ENCODE measurements at regions not wholly inside any gene's neighbourhood (a gene's known extent, or its start where the extent isn't known, plus 50 kb on each side); places are given as distances from the start of the nearest gene placed in this dataset.
"Not testable (repeated sequence)": the region's sequence is repeated elsewhere in the genome, so short reads cannot be mapped to it uniquely, and the experiment has no call there.

DNA sequence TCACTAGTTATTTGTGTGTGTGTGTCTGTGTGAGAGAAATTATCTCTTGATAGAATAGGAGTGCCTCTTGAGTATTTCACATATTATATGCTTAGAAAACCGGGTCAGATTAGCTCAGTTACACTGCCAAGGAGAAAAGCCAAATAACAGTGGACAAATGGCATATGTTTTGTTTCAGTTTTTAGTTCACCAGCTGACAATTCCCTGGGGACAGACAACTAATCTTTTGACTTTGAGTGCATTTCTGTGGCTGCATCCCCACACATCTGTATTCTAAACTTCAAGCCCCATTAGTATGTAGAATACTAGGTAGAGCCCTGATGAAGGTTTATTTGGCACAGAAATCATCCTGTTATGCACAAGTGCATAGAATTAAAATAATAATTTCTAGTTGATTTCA lies 227.7 kb upstream of the CNTN3 start:
- no peak for DNase-seq (ENCODE audit: low read depth)
- TF ChIP-seq, protein P1, sequence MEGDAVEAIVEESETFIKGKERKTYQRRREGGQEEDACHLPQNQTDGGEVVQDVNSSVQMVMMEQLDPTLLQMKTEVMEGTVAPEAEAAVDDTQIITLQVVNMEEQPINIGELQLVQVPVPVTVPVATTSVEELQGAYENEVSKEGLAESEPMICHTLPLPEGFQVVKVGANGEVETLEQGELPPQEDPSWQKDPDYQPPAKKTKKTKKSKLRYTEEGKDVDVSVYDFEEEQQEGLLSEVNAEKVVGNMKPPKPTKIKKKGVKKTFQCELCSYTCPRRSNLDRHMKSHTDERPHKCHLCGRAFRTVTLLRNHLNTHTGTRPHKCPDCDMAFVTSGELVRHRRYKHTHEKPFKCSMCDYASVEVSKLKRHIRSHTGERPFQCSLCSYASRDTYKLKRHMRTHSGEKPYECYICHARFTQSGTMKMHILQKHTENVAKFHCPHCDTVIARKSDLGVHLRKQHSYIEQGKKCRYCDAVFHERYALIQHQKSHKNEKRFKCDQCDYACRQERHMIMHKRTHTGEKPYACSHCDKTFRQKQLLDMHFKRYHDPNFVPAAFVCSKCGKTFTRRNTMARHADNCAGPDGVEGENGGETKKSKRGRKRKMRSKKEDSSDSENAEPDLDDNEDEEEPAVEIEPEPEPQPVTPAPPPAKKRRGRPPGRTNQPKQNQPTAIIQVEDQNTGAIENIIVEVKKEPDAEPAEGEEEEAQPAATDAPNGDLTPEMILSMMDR (conservative IDR thresholded peaks at IDR 0.05; ENCODE audit: low read depth, low read length) = no peak
- H3K4me3 ChIP-seq (ENCODE audit: low read depth, low read length) = no peak overlapping the region

DNA sequence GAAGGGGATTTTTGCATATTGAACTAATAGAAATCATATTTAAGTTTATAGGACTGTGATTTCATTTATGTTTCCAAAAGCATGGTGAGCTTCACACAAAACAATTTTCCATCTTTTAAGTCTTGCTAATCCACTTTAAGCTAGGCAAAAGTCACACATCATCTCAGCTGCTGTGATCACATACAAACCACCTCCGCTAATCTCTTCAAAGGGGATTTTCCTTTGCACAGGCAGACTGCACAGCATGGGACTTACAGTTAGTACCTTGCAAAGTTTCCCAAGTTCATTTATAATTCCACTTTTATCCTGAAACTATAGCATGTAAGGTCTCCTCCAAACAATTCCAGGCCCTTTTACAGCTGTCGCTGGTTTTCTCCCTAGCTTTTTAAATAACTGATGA lies 225.1 kb upstream of the CNTN3 start:
- TF ChIP-seq, protein P1 (conservative IDR thresholded peaks at IDR 0.05; ENCODE audit: low read depth, low read length) = no peak
- no peak overlapping the region for H3K4me3 ChIP-seq (ENCODE audit: low read depth, low read length)
- no peak for DNase-seq (ENCODE audit: low read depth)

DNA sequence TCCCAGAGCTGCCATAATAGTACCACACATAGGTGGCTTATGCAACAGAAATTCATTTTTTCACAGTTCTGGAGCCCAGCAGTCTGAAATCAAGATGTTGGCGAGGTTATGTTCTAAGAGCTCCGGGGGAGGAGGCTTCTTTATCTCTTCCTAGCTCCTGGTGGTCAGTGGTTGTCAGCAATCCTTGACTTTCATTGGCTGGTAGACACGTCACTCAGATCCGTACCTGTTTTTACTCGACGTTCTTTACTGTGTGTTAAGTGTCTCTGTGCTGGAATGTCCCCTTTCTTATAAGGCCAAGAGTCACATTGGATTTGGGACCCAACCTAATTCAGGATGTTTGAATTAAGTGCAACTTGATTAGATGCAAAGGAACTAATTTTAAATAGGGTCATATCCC lies 218.5 kb upstream of the CNTN3 start:
- TF ChIP-seq, protein P1 (conservative IDR thresholded peaks at IDR 0.05; ENCODE audit: low read depth, low read length) = no peak
- DNase-seq (ENCODE audit: low read depth) = no peak
- no peak overlapping the region for H3K4me3 ChIP-seq (ENCODE audit: low read depth, low read length)

DNA sequence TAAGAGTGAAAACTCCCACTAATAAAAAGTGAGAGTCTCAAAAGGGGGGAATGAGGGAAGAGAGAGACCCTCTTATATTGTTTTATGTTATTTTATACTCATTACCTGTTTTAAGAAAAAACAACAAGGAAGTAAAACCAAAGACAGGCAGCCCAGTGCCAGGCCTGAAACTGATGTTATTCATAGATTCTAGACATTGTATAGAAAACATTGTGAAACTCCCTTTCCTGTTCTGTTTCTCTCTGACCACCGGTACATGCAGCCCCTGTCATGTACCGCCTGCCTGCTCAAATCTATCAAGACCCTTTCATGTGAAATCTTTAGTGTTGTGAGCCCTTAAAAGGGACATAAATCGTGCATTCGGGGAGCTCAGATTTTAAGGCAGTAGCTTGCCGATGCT lies 216.4 kb upstream of the CNTN3 start:
- not testable (repeated sequence) for H3K4me3 ChIP-seq (ENCODE audit: low read depth, low read length); DNase-seq (ENCODE audit: low read depth)

DNA sequence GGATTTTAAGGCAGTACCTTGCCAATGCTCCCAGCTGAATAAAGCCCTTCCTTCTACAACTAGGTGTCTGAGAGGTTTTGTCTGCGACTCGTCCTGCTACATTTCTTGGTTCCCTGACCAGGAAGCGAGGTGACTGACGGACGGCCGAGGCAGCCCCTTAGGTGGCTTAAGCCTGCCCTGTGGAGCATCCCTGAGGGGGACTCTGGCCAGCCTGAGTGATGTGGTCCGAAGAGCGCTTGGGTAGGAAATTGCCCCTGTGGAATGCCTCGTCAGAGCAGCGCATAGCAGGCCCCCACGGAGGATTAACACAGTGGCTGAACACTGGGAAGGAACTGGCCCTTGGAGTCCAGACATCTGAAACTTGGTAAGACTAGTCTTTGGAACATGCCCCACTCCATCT lies 210.9 kb upstream of the CNTN3 start:
- DNase-seq (ENCODE audit: low read depth) = not testable (repeated sequence)

DNA sequence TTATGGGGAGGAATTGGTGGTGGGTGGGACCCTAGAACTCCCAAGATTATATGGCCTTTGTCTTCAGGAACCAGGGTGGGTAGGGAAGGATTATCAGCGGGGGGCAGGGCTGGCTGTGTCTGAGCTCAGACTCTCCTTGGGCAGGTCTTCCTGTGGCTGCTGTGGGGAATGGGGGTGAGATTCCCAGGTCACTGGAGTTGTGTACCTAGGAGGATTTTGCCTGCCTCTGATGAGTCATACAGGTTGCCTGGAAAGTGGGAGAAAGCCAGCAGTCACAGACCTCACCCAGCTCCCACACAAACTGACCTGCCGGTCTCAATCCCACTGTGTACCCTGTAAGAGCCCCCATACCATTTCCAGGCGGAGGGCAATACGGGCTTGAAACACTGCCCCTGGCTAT lies 209.9 kb upstream of the CNTN3 start:
- TF ChIP-seq, protein P1 (conservative IDR thresholded peaks at IDR 0.05; ENCODE audit: low read depth, low read length) = no peak
- no peak overlapping the region for H3K4me3 ChIP-seq (ENCODE audit: low read depth, low read length)
- DNase-seq (ENCODE audit: low read depth) = peak; percentile 1

More for the DNA sequence above, 210.9 kb upstream of the CNTN3 start:
- not testable (repeated sequence) for H3K4me3 ChIP-seq (ENCODE audit: low read depth, low read length)

DNA sequence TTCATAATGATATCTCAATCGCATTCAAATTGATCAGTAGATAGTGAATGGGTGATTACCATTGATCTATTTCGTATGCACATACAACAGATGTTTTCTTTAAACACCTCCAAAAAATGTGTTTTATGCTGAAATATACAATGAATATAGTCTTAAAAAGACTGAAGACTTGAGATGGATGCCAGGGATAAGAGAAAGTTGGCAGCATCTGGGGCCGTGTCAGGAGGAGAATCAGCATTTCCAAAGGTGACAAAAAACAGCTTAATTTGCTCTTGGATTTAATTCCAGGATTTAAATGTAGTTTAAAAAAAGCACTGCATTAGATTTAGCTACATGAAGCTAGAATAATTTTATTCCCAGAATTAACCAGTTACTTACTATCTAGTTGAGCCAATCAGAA lies 199.7 kb upstream of the CNTN3 start:
- no peak for DNase-seq (ENCODE audit: low read depth)
- H3K4me3 ChIP-seq (ENCODE audit: low read depth, low read length) = no peak overlapping the region
- TF ChIP-seq, protein P1 (conservative IDR thresholded peaks at IDR 0.05; ENCODE audit: low read depth, low read length) = no peak

DNA sequence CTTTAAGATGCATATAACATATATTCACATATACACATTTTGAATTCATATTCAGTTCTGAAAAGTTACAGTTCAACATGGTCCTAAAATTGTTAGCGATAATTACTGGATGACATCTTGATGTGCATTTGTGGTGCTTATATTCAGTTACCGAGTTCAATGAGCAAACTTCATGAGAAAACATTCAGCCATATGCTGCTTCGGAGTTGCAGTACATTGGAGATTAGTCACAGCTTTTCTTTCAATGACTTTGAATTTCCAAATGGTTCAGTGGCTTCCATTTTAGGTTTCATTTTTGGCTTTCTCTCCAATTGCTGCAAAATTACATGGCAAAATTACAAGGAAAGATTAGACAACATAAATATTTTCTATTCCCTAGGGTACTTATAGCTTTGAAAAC lies 198.3 kb upstream of the CNTN3 start:
- TF ChIP-seq, protein P1 (conservative IDR thresholded peaks at IDR 0.05; ENCODE audit: low read depth, low read length) = no peak
- no peak for DNase-seq (ENCODE audit: low read depth)
- no peak overlapping the region for H3K4me3 ChIP-seq (ENCODE audit: low read depth, low read length)
